IMR-90 (cell line): ENCODE measurements at regions not wholly inside any gene's neighbourhood (a gene's known extent, or its start where the extent isn't known, plus 50 kb on each side); places are given as distances from the start of the nearest gene placed in this dataset.

Experiments
- ATAC-seq: fragments of 200-7000 bp; cut with Tn5 transposase; 2 replicates; pipeline ENCODE4 v1.9.1; 2020; ENCODE audit warnings: low read depth, mild to moderate bottlenecking, moderate library complexity
- BruUV-seq: library from RNA; stranded (reverse); fragments of 400-500 nt; replicated peaks from 2 replicates; lab custom pipeline; 2021; lab: Mats Ljungman, UMichigan
- CTCF ChIA-PET: fragments of 300-600 bp; formaldehyde crosslinking; extraction: SDS; loops from one replicate; lab custom pipeline; 2021; ENCODE audit warnings: antibody characterized with exemption; lab: Yijun Ruan, JAX
- POLR2A ChIA-PET: fragments of 300-600 bp; sonication (Branson Sonifier 250); formaldehyde crosslinking; loops from one replicate; lab custom pipeline; 2022; ENCODE audit warnings: antibody characterized with exemption; ENCODE audit not compliant: unreplicated experiment; lab: Charles Lee
- DNase-seq: peaks from one replicate; pipeline ENCODE4 v3.0.0; 2013
- H2AFZ ChIP-seq: replicated peaks from 2 replicates; pipeline ENCODE3; 2013; ENCODE audit warnings: low read length, mild to moderate bottlenecking; ENCODE audit not compliant: poor library complexity
- H2AK5ac ChIP-seq: 2 replicates; pipeline ENCODE4 v1.6.1; 2013; ENCODE audit warnings: low read depth, low read length, inconsistent platforms
- H2AK9ac ChIP-seq: replicated peaks from 2 replicates; pipeline ENCODE3; 2013; ENCODE audit warnings: mild to moderate bottlenecking, low read depth, low read length, moderate library complexity; ENCODE audit not compliant: poor library complexity
- H2BK120ac ChIP-seq: 2 replicates; pipeline ENCODE4 v1.6.1; 2013; ENCODE audit warnings: low read depth, low read length, inconsistent platforms
- H2BK15ac ChIP-seq: 3 replicates; pipeline ENCODE4 v1.6.1; 2013; ENCODE audit warnings: low read depth, low read length, inconsistent platforms
- H2BK20ac ChIP-seq: 2 replicates; pipeline ENCODE4 v1.6.1; 2013; ENCODE audit warnings: low read depth, mild to moderate bottlenecking, inconsistent platforms, low read length, moderate library complexity
- H2BK5ac ChIP-seq: 2 replicates; pipeline ENCODE4 v1.6.1; 2013; ENCODE audit warnings: mild to moderate bottlenecking, low read depth, low read length, inconsistent platforms; ENCODE audit not compliant: poor library complexity, severe bottlenecking
- H3K14ac ChIP-seq: replicated peaks from 2 replicates; pipeline ENCODE4 v1.6.1; 2013; ENCODE audit warnings: low read depth, low read length, inconsistent platforms
- H3K18ac ChIP-seq: 2 replicates; pipeline ENCODE4 v1.6.1; 2013; ENCODE audit warnings: low read depth, low read length, control low read depth
- H3K23ac ChIP-seq: 2 replicates; pipeline ENCODE4 v1.6.1; 2013; ENCODE audit warnings: low read depth, low read length, inconsistent platforms
- H3K27ac ChIP-seq: 2 replicates; pipeline ENCODE4 v1.5.1; 2013; ENCODE audit warnings: mild to moderate bottlenecking, control low read depth, low read length; ENCODE audit not compliant: insufficient read depth
- H3K27me3 ChIP-seq: 2 replicates; pipeline ENCODE4 v1.6.1; 2013; ENCODE audit warnings: low read length; ENCODE audit not compliant: control insufficient read depth, insufficient read depth
- H3K36me3 ChIP-seq: 2 replicates; pipeline ENCODE4 v1.6.1; 2013; ENCODE audit warnings: low read length, mixed read lengths; ENCODE audit not compliant: control insufficient read depth, insufficient read depth
- H3K4ac ChIP-seq: 2 replicates; pipeline ENCODE4 v1.6.1; 2013; ENCODE audit warnings: low read depth, low read length, inconsistent platforms
- H3K4me1 ChIP-seq: 2 replicates; pipeline ENCODE4 v1.6.1; 2013; ENCODE audit warnings: low read length, mixed read lengths; ENCODE audit not compliant: control insufficient read depth, insufficient read depth
- H3K4me2 ChIP-seq: 2 replicates; pipeline ENCODE4 v1.6.1; 2013; ENCODE audit warnings: low read depth, mild to moderate bottlenecking, control low read depth, low read length, moderate library complexity
- H3K4me3 ChIP-seq: 2 replicates; pipeline ENCODE4 v1.5.1; 2013; ENCODE audit warnings: low read depth, mild to moderate bottlenecking, control low read depth, low read length, moderate library complexity; ENCODE audit not compliant: insufficient read depth
- H3K56ac ChIP-seq: 2 replicates; pipeline ENCODE4 v1.6.1; 2013; ENCODE audit warnings: low read length, inconsistent platforms; ENCODE audit not compliant: insufficient read depth; ENCODE audit errors: extremely low read depth
- H3K79me1 ChIP-seq, 2 experiments: 2 replicates each; pipeline ENCODE4 v1.6.1; 2013; ENCODE audit warnings: low read length in 2 of 2, inconsistent platforms in 1 of 2, low read depth in 1 of 2
- H3K9ac ChIP-seq: 2 replicates; pipeline ENCODE4 v1.6.1; 2013; ENCODE audit warnings: low read depth, low read length, control low read depth
- H3K9me1 ChIP-seq: 2 replicates; pipeline ENCODE4 v1.6.1; 2013; ENCODE audit warnings: low read length, inconsistent platforms; ENCODE audit not compliant: insufficient read depth
- H3K9me3 ChIP-seq: 2 replicates; pipeline ENCODE4 v1.6.1; 2013; ENCODE audit warnings: low read length; ENCODE audit not compliant: control insufficient read depth, insufficient read depth
- H4K20me1 ChIP-seq: 2 replicates; pipeline ENCODE4 v1.6.1; 2013; ENCODE audit warnings: low read length, inconsistent platforms; ENCODE audit not compliant: insufficient read depth
- H4K5ac ChIP-seq: 2 replicates; pipeline ENCODE4 v1.6.1; 2013; ENCODE audit warnings: mild to moderate bottlenecking, low read depth, low read length, control low read depth
- H4K8ac ChIP-seq, 2 experiments: 2 replicates each; pipeline ENCODE4 v1.6.1; 2013; ENCODE audit warnings: low read depth in 2 of 2, low read length in 2 of 2, control low read depth in 1 of 2, inconsistent platforms in 1 of 2
- H4K91ac ChIP-seq: 2 replicates; pipeline ENCODE4 v1.6.1; 2013; ENCODE audit warnings: low read depth, low read length, inconsistent platforms; ENCODE audit not compliant: insufficient read depth
- BHLHE40 ChIP-seq: fragments of 150-350 bp; IDR thresholded peaks from 2 replicates; pipeline ENCODE4 v1.6.1; 2016; ENCODE audit warnings: mild to moderate bottlenecking, low read depth, low read length
- CEBPB ChIP-seq: IDR thresholded peaks from 2 replicates; pipeline ENCODE4 v1.6.1; 2012; ENCODE audit warnings: low read depth, low read length, improper control_type of control experiment
- CHD1 ChIP-seq: IDR thresholded peaks from 2 replicates; pipeline ENCODE4 v1.6.1; 2012; ENCODE audit warnings: low read depth, low read length, improper control_type of control experiment
- FOS ChIP-seq: fragments of 150-350 bp; IDR thresholded peaks from 2 replicates; pipeline ENCODE4 v1.6.1; 2016; ENCODE audit warnings: low read depth, low read length
- MAFK ChIP-seq: IDR thresholded peaks from 2 replicates; pipeline ENCODE4 v1.6.1; 2012; ENCODE audit warnings: low read depth, low read length, improper control_type of control experiment
- MAZ ChIP-seq: IDR thresholded peaks from 2 replicates; pipeline ENCODE4 v1.6.1; 2012; ENCODE audit warnings: low read depth, mild to moderate bottlenecking, low read length, improper control_type of control experiment, moderate library complexity, borderline replicate concordance
- MXI1 ChIP-seq: IDR thresholded peaks from 2 replicates; pipeline ENCODE4 v1.6.1; 2012; ENCODE audit warnings: low read depth, mild to moderate bottlenecking, low read length, moderate library complexity, borderline replicate concordance
- NFE2L2 ChIP-seq: fragments of 150-350 bp; IDR thresholded peaks from 2 replicates; pipeline ENCODE4 v1.6.1; 2016; ENCODE audit warnings: low read depth, mild to moderate bottlenecking, low read length
- POLR2A ChIP-seq: IDR thresholded peaks from 2 replicates; pipeline ENCODE4 v1.6.1; 2012; ENCODE audit warnings: mild to moderate bottlenecking, low read depth, low read length
- RAD21 ChIP-seq: IDR thresholded peaks from 2 replicates; pipeline ENCODE4 v1.6.1; 2012; ENCODE audit warnings: low read length, improper control_type of control experiment
- RCOR1 ChIP-seq: IDR thresholded peaks from 2 replicates; pipeline ENCODE4 v1.6.1; 2012; ENCODE audit warnings: mild to moderate bottlenecking, low read length, improper control_type of control experiment; ENCODE audit not compliant: insufficient replicate concordance
- RFX5 ChIP-seq: IDR thresholded peaks from 2 replicates; pipeline ENCODE4 v1.8.0; 2012; ENCODE audit warnings: low read depth, mild to moderate bottlenecking, low read length, moderate library complexity
- SMC3 ChIP-seq: fragments of 150-350 bp; IDR thresholded peaks from 2 replicates; pipeline ENCODE4 v1.6.1; 2016; ENCODE audit warnings: low read depth, mild to moderate bottlenecking, antibody characterized with exemption, low read length, moderate library complexity
- WGBS, 2 experiments: methylation state at CpG; one replicate each; pipeline versions ENCODE4 v1.1.5 to v1.1.7; 2013; ENCODE audit warnings: missing lambda C conversion rate in 2 of 2; ENCODE audit not compliant: insufficient read length in 1 of 2; ENCODE audit errors: extremely low coverage in 2 of 2; 5-methylcytosine and 5-hydroxymethylcytosine counted together
- dilution Hi-C: fragments of 300-500 bp; cut with HindIII; formaldehyde crosslinking; loops from one replicate; pipeline ENCODE4 v1.14.3; 2018; ENCODE audit warnings: low sequenced_read_pairs; ENCODE audit not compliant: unreplicated experiment
- in situ Hi-C: fragments of 300-500 bp; cut with MboI; formaldehyde crosslinking; loops from 3 replicates; pipeline ENCODE4 v1.14.3; 2019; ENCODE audit warnings: low sequenced_read_pairs, inconsistent platforms, mixed read lengths
- intact Hi-C: fragments of 100-400 bp; cut with micrococcal nuclease; formaldehyde crosslinking; loops from 2 replicates; pipeline ENCODE4 v1.10.0; 2022
- TF ChIP-seq, protein P1 (sequence below): fragments of 150-350 bp; IDR thresholded peaks from 2 replicates; pipeline ENCODE4 v1.6.1; 2017; ENCODE audit warnings: mild to moderate bottlenecking, antibody characterized with exemption, low read length, low read depth
- TF ChIP-seq, protein P2 (sequence below): fragments of 150-350 bp; IDR thresholded peaks from 2 replicates; pipeline ENCODE4 v1.6.1; 2016; ENCODE audit warnings: low read depth, mild to moderate bottlenecking, low read length, moderate library complexity, borderline replicate concordance
- TF ChIP-seq, protein P3 (sequence below): conservative IDR thresholded peaks from 2 replicates; pipeline ENCODE4 v1.5.1; 2012; ENCODE audit warnings: mild to moderate bottlenecking, low read depth, low read length, improper control_type of control experiment

DNA sequence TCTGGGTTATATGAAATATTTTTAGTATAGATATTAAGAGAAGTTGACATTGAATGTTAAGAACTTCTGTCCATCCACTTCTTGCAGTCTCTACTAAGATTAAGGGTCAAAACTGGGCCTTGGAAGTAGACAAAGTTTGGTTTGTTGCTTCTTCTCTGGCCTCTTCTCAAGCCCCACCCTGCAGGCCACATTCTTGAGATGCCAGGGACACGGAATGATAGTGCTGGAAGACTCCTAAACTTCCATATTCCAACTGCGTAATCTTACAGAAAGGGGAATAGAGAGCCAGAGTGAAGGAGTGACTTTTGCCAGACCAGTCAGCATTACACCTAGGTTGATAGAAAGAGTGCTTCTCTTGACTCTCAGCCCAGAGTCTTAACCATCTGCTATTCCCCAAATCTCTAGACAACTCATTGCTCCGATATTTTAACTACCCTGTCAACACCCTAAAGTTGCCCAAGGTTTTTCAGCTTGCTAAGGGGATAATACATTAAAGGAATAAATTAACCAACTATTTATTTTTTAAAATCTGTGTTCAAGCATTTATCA lies 136.4 kb upstream of the SYN3 start:
- Histone ChIP-seq H3K9me1 (no peaks in the 10 kb centered on the region), H2BK20ac (no peak overlapping the region), H3K56ac (no peak overlapping the region), H3K4me1 (no peaks in the 10 kb centered on the region), H3K9me3 (no peaks in the 10 kb centered on the region), H3K27ac (no peak overlapping the region), H3K27me3 (no peaks in the 10 kb centered on the region), H3K4me2 (no peak overlapping the region), H4K5ac (no peak overlapping the region), H3K36me3 (no peaks in the 10 kb centered on the region), H4K8ac (no peak overlapping the region), H2AFZ (no peak overlapping the region), H2BK15ac (no peak overlapping the region), H3K4me3 (no peak overlapping the region), H3K18ac (no peak overlapping the region), H3K9ac (no peak overlapping the region), H2BK5ac (no peak overlapping the region), H3K79me1 (no peaks in the 10 kb centered on the region), H4K20me1 (no peaks in the 10 kb centered on the region), H3K4ac (no peak overlapping the region), H3K23ac (no peak overlapping the region), H2BK120ac (no peak overlapping the region), H3K14ac (no peak overlapping the region), H2AK5ac (no peak overlapping the region), H2AK9ac (no peak overlapping the region), H4K91ac (no peak overlapping the region)
- dilution Hi-C loops (no loop called here), intact Hi-C loops (no loop called here), in situ Hi-C loops (no loop called here)
- no peak for DNase-seq
- no TSS peak for BruUV-seq
- no CpG with 5 or more reads among the region's 3 CpGs for WGBS, 2 experiments
- no peak for TF ChIP-seq NFE2L2
- TF ChIP-seq BHLHE40: no peak
- TF ChIP-seq RFX5: no peak
- no peak for TF ChIP-seq CHD1
- TF ChIP-seq MAZ: no peak
- TF ChIP-seq MXI1: no peak
- TF ChIP-seq FOS: no peak
- TF ChIP-seq, protein P1, sequence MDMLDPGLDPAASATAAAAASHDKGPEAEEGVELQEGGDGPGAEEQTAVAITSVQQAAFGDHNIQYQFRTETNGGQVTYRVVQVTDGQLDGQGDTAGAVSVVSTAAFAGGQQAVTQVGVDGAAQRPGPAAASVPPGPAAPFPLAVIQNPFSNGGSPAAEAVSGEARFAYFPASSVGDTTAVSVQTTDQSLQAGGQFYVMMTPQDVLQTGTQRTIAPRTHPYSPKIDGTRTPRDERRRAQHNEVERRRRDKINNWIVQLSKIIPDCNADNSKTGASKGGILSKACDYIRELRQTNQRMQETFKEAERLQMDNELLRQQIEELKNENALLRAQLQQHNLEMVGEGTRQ: no peak
- no peak for TF ChIP-seq MAFK
- TF ChIP-seq, protein P2, sequence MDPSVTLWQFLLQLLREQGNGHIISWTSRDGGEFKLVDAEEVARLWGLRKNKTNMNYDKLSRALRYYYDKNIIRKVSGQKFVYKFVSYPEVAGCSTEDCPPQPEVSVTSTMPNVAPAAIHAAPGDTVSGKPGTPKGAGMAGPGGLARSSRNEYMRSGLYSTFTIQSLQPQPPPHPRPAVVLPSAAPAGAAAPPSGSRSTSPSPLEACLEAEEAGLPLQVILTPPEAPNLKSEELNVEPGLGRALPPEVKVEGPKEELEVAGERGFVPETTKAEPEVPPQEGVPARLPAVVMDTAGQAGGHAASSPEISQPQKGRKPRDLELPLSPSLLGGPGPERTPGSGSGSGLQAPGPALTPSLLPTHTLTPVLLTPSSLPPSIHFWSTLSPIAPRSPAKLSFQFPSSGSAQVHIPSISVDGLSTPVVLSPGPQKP: no peak
- no peak for TF ChIP-seq SMC3
- TF ChIP-seq RCOR1: no peak
- no peak for TF ChIP-seq CEBPB
- no peak for TF ChIP-seq RAD21
- no peak for TF ChIP-seq POLR2A
- TF ChIP-seq, protein P3, sequence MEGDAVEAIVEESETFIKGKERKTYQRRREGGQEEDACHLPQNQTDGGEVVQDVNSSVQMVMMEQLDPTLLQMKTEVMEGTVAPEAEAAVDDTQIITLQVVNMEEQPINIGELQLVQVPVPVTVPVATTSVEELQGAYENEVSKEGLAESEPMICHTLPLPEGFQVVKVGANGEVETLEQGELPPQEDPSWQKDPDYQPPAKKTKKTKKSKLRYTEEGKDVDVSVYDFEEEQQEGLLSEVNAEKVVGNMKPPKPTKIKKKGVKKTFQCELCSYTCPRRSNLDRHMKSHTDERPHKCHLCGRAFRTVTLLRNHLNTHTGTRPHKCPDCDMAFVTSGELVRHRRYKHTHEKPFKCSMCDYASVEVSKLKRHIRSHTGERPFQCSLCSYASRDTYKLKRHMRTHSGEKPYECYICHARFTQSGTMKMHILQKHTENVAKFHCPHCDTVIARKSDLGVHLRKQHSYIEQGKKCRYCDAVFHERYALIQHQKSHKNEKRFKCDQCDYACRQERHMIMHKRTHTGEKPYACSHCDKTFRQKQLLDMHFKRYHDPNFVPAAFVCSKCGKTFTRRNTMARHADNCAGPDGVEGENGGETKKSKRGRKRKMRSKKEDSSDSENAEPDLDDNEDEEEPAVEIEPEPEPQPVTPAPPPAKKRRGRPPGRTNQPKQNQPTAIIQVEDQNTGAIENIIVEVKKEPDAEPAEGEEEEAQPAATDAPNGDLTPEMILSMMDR: no peak
- CTCF ChIA-PET: no interaction called here
- POLR2A ChIA-PET: no interaction called here
- ATAC-seq: no peak
